HUES6 (cell line): ENCODE measurements at regions not wholly inside any gene's neighbourhood (a gene's known extent, or its start where the extent isn't known, plus 50 kb on each side); places are given as distances from the start of the nearest gene placed in this dataset.

Experiments
- H3K27ac ChIP-seq: 2 replicates; pipeline ENCODE4 v1.7.0; 2013; ENCODE audit warnings: low read depth, mild to moderate bottlenecking, low read length, inconsistent platforms
- H3K27me3 ChIP-seq: 2 replicates; pipeline ENCODE4 v1.6.1; 2013; ENCODE audit warnings: low read length; ENCODE audit not compliant: control insufficient read depth, insufficient read depth
- H3K36me3 ChIP-seq: 2 replicates; pipeline ENCODE4 v1.6.1; 2013; ENCODE audit warnings: low read length; ENCODE audit not compliant: control insufficient read depth, insufficient read depth
- H3K4me1 ChIP-seq: 2 replicates; pipeline ENCODE4 v1.6.1; 2013; ENCODE audit warnings: low read length; ENCODE audit not compliant: control insufficient read depth, insufficient read depth
- H3K4me3 ChIP-seq: 2 replicates; pipeline ENCODE4 v1.5.1; 2013; ENCODE audit warnings: low read depth, low read length
- H3K9ac ChIP-seq: one replicate; pipeline ENCODE4 v1.6.1; 2013; ENCODE audit warnings: mild to moderate bottlenecking, low read length
- H3K9me3 ChIP-seq: 2 replicates; pipeline ENCODE4 v1.6.1; 2013; ENCODE audit warnings: low read depth, low read length; ENCODE audit not compliant: control insufficient read depth, insufficient read depth

DNA sequence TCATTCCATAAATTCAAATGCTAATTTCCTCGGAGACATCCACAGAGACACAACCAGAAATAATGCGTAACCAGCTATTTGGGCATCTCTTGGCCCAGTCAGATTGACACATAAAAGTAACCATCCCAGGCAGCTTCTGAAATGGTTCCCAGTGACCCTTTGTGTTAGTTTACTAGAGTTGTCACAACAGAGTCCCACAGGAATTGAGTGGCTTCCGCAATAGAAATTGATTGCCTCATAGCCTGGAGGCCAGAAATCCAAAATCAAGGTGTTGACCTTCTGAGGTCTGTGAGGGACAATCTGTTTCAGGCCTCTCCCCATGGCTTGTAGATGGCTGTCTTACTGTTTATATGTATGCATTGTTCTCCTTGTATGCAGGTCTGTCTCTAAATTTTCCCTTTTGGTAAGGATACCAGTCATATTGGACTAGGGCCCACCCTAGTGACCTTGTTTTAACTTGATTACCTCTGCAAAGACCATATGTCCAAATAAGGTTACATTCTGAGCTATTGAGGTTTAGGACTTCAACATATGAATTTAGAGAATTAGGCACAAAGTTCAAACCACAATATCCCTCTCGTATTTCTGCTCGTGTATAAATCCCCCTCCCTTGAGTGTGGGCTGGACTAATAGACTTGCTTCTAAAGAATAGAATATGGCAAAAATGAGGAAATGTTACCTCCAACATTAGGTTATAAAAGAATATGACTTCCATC is 78.2 kb upstream of the FGGY start:
- no peak overlapping the region for H3K27ac ChIP-seq
- H3K4me3 ChIP-seq: no peak overlapping the region
- H3K27me3 ChIP-seq: no peaks in the 10 kb centered on the region

DNA sequence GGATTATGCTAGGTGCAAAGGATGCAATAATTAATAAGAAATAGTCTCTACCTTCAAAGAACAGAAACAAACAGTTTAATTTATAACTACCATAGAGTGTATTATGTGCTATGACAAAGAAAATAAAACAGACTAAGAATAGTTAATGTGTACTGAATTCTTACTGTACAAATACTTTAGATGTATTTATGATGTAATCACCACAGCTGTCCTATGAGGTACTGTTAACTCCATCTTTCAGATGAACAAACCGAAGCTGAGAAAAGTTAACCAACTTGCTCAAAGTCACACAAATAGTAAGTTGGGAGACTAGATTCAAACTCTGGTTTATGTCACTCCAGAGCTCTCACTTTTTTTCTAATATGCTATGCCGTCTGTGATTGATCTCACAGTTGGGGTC is 77.0 kb upstream of the FGGY start:
- H3K27ac ChIP-seq: no peak overlapping the region

More for the DNA sequence above, 78.2 kb upstream of the FGGY start:
- Histone ChIP-seq H3K9ac (no peak overlapping the region), H3K4me1 (no peaks in the 10 kb centered on the region), H3K9me3 (peaks cover 15% of the 10 kb centered on the region), H3K36me3 (no peaks in the 10 kb centered on the region)

DNA sequence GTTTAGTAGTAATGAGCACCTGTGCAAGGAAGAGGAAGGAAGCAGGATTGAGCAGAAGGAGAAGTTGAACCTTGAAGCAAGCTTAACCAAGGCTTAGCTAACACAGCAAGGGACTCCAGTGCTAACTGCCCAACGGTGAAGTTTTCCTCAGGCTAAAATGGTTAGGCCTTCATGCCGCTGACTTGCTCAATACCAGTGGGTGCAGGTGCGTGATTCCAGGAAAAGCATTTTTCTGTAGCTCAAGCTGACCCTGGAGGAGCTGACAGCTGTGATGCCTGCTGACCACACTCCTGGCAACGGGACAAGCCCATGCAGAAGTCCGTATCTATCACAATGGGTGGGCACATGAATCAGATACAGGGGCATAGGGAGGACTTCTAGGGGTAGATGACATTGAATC is 76.5 kb upstream of the FGGY start:
- Histone ChIP-seq H3K27me3 (no peaks in the 10 kb centered on the region), H3K27ac (no peak overlapping the region), H3K4me1 (no peaks in the 10 kb centered on the region), H3K9me3 (peaks cover 15% of the 10 kb centered on the region), H3K9ac (no peak overlapping the region), H3K4me3 (no peak overlapping the region), H3K36me3 (no peaks in the 10 kb centered on the region)

More for the DNA sequence above, 77.0 kb upstream of the FGGY start:
- no peaks in the 10 kb centered on the region for H3K4me1 ChIP-seq
- H3K36me3 ChIP-seq: no peaks in the 10 kb centered on the region
- H3K9ac ChIP-seq: no peak overlapping the region
- no peak overlapping the region for H3K4me3 ChIP-seq
- no peaks in the 10 kb centered on the region for H3K27me3 ChIP-seq
- peaks cover 15% of the 10 kb centered on the region for H3K9me3 ChIP-seq

DNA sequence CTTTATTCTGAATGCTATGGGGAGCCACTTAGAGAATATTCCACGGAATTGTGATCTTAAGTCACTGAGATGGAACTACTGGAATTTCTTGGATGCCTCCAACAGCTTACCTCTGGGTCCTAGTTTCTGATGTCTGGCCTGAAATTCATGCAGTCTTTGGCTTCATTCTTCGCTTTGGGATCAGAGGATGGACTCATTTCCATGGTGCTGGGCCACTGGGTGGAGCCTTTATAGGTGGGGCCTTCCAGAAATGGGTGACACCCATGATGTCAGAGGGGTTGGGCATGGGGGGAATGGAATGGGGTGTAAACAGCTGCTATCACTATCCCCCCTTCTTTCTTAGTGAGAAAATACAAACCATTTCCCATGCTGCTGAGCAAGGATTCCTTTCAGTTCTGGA is 73.7 kb upstream of the FGGY start:
- Histone ChIP-seq H3K4me3 (no peak overlapping the region), H3K36me3 (no peaks in the 10 kb centered on the region), H3K27ac (no peak overlapping the region), H3K9me3 (no peaks in the 10 kb centered on the region), H3K27me3 (no peaks in the 10 kb centered on the region), H3K9ac (no peak overlapping the region), H3K4me1 (no peaks in the 10 kb centered on the region)

DNA sequence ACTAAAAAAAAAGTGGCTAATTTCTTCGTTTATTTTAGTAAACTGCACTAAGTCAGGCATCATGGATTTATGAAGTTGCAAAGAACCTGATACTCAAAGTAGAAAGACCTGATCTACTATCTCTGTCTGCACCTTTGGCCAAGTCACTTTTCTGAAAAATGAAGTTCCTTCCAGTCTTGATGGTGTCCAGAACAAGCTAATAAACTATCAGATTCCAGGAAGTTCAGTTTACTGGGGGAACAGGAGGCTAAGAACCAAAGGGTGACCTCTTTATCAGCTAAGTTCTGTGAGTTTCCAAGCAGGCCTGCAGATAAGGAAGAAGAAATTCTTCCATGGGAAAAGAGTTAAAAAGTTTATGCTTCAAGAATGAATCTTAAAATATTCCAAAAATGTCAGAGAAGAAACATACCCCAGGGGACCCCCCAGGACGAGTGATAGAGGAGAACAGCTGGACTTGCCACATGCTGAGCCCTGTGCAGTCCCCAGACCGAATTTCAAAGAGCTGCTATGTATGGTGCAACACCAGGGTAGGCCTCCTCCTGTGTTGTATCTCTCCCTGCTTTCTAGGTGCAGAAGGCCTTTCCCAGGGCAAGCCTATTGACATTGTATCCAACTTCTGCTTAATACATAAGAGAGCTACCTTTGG is 72.8 kb upstream of the FGGY start:
- no peak overlapping the region for H3K9ac ChIP-seq
- no peaks in the 10 kb centered on the region for H3K36me3 ChIP-seq
- no peak overlapping the region for H3K27ac ChIP-seq
- no peaks in the 10 kb centered on the region for H3K4me1 ChIP-seq
- no peak overlapping the region for H3K4me3 ChIP-seq
- H3K9me3 ChIP-seq: no peaks in the 10 kb centered on the region
- no peaks in the 10 kb centered on the region for H3K27me3 ChIP-seq

DNA sequence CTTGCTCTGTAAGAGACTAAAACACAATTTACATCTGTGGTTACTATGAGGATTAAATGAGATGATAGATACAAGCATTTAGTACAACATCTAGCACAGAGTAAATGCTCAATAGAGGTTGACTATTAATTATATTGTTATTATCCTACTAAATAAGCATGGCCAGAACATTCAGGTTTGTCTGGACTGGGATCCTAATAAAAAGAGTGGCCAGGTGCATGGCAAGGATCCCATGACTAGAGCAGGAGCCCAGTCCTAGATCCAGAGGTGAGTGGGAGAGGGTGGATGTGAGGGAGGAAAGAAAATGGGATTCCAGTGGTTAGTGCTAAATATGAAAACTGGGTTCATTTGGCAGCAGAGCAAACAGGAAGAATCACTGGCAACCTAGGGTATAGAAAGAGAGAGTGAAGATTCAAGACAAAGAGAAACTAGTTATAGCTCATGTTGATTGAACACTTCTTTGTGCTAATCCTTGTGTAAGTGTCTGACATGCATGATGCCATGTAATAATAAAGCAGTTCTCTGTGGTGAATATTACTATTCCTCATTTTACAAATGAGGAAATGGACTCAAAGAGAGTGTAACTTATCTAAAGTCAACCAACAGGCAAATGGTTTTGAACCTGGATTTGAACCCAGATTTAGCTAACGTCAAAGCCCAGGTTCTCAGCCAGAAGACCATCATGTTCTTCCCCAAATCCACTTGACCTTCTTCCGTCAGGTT is 71.1 kb upstream of the FGGY start:
- no peaks in the 10 kb centered on the region for H3K9me3 ChIP-seq
- H3K4me1 ChIP-seq: no peaks in the 10 kb centered on the region
- H3K27me3 ChIP-seq: no peaks in the 10 kb centered on the region
- H3K27ac ChIP-seq: no peak overlapping the region
- no peak overlapping the region for H3K4me3 ChIP-seq
- no peaks in the 10 kb centered on the region for H3K36me3 ChIP-seq
- H3K9ac ChIP-seq: no peak overlapping the region

DNA sequence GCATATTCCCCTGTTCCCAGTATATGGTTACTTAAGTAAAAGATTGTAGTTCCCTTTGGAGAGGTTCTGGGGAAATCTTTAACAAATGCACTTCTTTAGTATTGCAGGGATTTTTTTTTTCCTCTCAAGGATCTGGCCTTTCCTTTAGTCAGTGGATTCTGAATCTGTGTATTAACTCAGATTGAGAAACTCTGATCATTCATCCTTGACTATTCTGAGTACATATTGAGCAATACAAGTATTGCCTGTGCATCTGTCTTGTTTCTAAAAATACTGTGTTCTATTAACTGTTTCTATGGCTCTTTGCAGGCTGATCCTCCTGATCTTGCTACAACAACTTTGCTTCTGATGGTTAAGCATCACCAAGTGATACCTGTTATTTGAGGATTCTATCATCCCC is 67.8 kb upstream of the FGGY start:
- H3K36me3 ChIP-seq: no peaks in the 10 kb centered on the region
- no peaks in the 10 kb centered on the region for H3K9me3 ChIP-seq
- H3K4me3 ChIP-seq: no peak overlapping the region
- no peaks in the 10 kb centered on the region for H3K27me3 ChIP-seq
- no peak overlapping the region for H3K27ac ChIP-seq
- no peak overlapping the region for H3K9ac ChIP-seq
- no peaks in the 10 kb centered on the region for H3K4me1 ChIP-seq

DNA sequence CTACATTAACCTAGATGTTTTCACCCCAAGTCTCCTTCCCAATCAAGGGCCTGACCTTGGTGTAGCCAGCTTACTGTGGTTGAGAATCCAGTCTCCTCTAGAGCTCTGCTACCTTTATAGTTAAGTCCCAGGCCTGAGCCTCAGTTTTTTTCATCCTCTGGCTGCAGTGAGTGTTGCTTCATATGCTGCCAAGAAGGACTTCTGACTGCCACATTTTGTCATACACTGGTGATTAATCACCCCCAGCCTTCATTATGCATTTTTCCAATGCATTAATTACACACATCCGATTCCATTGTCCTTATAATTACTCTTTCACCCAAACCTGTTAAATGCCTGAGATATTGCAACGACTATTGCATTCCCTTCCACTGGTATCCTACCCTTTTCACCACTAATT is 66.3 kb upstream of the FGGY start:
- H3K9me3 ChIP-seq: no peaks in the 10 kb centered on the region

DNA sequence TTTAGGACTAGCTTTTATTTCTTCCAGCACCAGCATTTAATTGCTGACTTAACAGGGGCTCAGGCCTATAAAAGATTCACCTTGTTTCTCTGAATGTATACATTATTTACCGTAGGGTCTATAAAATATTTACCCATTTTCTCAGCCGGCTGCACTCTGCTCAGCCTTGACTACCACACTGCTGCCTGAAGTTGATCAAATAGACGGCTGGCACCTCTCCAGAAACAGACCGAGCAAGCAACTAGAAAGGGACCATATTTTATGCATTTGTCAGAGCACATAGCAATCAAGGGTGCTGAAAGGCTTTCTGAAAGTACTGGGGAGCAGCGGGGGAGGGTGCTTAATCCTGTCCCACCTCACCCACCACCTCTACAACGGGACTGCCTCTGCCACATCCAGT is 64.7 kb upstream of the FGGY start:
- H3K27me3 ChIP-seq: no peaks in the 10 kb centered on the region
- no peaks in the 10 kb centered on the region for H3K4me1 ChIP-seq
- no peaks in the 10 kb centered on the region for H3K9me3 ChIP-seq
- no peak overlapping the region for H3K4me3 ChIP-seq
- no peaks in the 10 kb centered on the region for H3K36me3 ChIP-seq
- H3K9ac ChIP-seq: no peak overlapping the region
- H3K27ac ChIP-seq: no peak overlapping the region

More for the DNA sequence above, 66.3 kb upstream of the FGGY start:
- Histone ChIP-seq H3K27me3 (no peaks in the 10 kb centered on the region), H3K36me3 (no peaks in the 10 kb centered on the region), H3K4me1 (no peaks in the 10 kb centered on the region), H3K9ac (no peak overlapping the region), H3K4me3 (no peak overlapping the region), H3K27ac (no peak overlapping the region)

DNA sequence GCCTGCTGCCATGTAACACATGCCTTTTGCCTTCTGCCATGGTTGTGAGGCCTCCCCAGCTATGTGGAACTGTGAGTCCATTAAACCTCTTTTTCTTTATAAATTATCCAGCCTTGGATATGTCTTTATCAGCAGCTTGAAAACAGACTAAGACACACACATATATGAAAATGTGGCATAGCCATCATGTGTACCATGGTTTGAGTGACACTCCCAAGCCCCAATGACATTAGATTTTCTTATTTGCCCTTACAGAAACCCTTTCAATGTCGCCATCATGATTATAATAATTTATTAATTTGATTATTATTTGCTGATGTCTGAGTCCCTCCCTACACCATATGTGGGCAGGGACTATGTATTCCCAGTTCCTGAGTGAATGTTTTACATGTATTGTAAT is 63.5 kb upstream of the FGGY start:
- H3K9me3 ChIP-seq: no peaks in the 10 kb centered on the region
- no peak overlapping the region for H3K9ac ChIP-seq
- no peaks in the 10 kb centered on the region for H3K36me3 ChIP-seq
- H3K27me3 ChIP-seq: no peaks in the 10 kb centered on the region
- no peak overlapping the region for H3K4me3 ChIP-seq
- H3K27ac ChIP-seq: no peak overlapping the region
- peaks cover 7% of the 10 kb centered on the region; the same call in 1 of the 2 replicates for H3K4me1 ChIP-seq
